Skin of body (tissue), 1 donor: ENCODE measurements at regions not wholly inside any gene's neighbourhood (a gene's known extent, or its start where the extent isn't known, plus 50 kb on each side); places are given as distances from the start of the nearest gene placed in this dataset.

ENCODE experiments used
- DNase-seq: peaks from one replicate; lab custom pipeline; 2025; lab: John Stamatoyannopoulos, UW

GRCh38 chr17:63333869-63334268 is 112.2 kb downstream of the CYB561 start:
- no peak for DNase-seq

- DNase-seq: no peak
These were observed 110.3 kb downstream of the CYB561 start for GRCh38 chr17:63335831-63336230.

GRCh38 chr17:63337579-63337978 is 108.5 kb downstream of the CYB561 start:
- no peak for DNase-seq

DNA sequence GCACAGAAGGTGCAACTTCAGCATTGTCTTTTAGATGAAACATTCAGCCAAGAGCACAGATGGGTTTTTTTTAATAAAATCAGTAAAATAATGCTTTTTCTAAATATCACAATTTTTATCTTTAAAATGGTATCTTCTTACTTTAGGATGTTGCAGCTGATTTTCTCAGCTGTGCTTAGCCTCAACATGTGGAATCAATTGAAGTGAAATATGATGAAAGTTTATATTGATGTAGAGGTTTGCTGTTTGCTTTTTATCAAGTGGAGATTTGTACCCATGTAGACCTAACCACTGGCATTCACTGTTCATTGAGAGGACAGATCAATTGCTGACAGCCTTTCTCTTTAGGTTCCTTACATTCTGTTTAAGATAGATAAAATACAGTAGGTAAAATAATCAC is 107.8 kb downstream of the CYB561 start:
- DNase-seq: no peak

DNA sequence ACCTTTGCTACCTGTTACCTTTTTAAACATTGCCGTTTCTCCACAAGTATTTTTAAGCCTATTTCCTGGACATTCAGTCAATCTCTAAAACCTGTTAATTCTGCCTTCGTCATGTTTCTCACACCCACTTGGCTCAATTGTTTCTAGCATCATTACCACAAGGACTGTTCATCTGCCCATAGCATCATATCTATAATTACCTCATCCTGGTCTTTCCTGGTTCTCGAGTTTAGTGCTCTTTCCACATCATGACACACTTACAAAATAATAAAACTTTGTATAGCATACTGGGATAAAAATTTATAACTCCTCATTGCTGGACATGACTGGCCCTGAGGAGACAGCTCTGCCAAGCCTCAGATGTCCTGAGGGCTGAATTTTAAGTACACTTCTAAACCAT is 104.8 kb downstream of the CYB561 start:
- DNase-seq: no peak

GRCh38 chr17:63344383-63344782 is 101.7 kb downstream of the CYB561 start:
- DNase-seq: no peak

GRCh38 chr17:63345611-63346010 is 100.5 kb downstream of the CYB561 start:
- DNase-seq: peak; percentile 44

DNA sequence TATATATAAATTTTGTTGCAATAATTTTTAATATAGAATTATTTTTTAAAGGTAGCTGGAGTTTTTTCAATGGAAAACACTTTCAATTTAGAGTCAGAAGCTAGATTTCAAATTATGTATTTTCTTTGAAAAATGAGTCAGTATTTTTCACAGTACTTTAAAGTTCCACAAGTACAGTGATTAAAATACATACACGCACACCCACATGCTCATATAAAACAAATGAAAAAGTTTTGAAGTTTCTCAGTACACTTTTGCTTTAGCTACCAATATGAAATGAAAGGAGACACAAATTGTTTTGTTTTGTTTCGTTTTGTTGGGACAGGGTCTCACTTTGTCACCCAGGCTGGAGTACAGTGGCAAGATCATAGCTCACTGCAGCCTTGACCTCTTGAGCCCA is 98.6 kb downstream of the CYB561 start:
- DNase-seq: no peak

- DNase-seq: no peak
These were observed 96.6 kb downstream of the CYB561 start for GRCh38 chr17:63349478-63350000.

DNA sequence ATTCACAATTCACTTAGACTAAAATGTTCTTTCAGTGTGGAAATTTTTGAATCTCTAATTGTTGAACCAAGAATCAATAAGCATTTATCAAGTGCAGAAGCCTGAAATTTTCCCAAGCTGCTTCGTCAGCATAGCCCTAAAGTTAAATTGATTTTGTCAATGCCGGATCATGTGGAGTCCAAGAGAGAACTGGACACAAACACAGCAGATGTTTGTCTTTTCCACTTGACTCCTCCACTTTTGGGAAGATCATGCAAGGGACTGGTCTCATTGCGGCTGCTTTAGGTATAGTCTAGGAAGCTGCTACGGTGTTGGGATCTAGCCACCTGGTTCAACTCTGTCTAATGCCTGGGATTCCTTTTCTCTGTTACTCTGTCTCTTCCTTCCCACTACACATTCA is 95.7 kb downstream of the CYB561 start:
- no peak for DNase-seq

GRCh38 chr17:63354256-63354655 is 91.8 kb downstream of the CYB561 start:
- DNase-seq: no peak

GRCh38 chr17:63356337-63356757 is 89.8 kb downstream of the CYB561 start:
- peak; percentile 40 for DNase-seq

DNA sequence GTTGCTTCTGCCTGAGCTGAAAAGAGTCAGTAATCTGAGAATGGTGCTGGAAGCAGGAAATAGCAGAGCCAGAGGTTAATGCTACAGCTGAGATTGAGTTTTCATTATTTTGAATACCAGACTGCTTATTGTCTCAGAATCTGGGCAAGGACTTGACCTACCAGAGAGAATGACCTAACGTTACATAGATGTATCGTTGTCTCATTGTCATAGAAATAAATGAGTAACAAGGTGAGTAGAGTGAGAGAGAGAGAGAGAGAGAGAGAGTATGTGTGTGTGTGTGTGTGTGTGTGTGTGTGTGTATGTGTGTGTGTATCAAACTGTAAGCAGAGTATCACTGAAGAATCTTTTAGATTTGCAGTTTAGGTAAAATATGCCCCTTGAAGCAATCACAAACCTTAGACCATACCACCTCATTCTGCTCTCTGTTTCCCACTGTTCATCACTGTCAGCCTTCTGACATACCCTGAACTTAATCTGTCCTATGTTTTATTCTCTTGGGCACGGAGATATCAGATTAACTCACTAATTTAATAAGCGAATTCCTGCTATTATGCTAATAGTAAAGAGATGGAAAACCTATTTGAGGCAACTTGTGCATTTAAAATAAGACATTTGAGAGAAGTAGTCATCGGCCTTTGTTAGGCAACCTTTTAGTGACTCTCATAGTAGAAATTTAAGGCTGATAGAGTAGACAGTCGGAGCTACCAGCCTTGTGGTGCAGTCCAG is 87.8 kb downstream of the CYB561 start:
- no peak for DNase-seq

DNA sequence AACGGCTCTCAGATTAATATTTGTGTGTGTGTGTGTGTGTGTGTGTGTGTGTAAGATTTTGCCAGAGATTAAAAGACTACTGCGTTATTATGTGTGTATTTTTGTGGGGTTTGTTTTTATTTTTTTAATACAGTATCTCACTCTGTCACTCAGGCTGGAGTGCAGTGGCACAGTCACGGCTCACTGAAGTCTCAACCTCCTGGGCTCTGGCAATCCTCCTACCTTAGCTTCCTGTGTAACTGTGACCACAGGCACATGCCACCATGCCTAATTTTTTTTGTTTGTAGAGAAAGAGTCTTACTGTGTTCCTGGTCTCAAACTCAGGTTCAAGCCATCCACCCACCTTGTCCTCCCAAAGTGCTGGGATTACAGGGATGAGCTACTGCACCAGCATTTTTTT is 87.2 kb downstream of the CYB561 start:
- no peak for DNase-seq

DNA sequence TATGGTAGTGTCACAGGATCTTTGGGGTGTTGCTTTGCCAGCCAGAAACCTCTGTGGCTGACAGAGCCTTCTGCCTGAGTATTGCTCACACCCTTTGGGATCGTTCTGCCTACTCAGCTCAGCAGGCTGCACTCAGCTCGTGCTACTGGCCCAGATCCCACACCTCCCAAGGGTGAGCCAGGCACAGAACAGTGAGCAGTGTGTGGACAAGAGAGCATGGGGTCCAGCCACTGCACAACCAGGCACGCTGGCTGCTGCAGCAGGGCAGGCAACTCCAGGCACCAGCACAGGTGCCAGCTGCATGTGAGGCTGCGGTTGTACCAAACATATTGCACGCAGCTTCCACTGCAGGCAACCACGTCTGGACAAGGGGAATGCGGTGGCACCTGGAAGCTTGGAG is 84.9 kb downstream of the CYB561 start:
- no peak for DNase-seq

GRCh38 chr17:63362115-63362514 is 84.0 kb downstream of the CYB561 start:
- DNase-seq: no peak

- peak; percentile 76 for DNase-seq
These were observed 81.7 kb downstream of the CYB561 start for GRCh38 chr17:63364387-63364786.

- DNase-seq: peak; percentile 51
These were observed 81.2 kb downstream of the CYB561 start for GRCh38 chr17:63364944-63365343.

DNA sequence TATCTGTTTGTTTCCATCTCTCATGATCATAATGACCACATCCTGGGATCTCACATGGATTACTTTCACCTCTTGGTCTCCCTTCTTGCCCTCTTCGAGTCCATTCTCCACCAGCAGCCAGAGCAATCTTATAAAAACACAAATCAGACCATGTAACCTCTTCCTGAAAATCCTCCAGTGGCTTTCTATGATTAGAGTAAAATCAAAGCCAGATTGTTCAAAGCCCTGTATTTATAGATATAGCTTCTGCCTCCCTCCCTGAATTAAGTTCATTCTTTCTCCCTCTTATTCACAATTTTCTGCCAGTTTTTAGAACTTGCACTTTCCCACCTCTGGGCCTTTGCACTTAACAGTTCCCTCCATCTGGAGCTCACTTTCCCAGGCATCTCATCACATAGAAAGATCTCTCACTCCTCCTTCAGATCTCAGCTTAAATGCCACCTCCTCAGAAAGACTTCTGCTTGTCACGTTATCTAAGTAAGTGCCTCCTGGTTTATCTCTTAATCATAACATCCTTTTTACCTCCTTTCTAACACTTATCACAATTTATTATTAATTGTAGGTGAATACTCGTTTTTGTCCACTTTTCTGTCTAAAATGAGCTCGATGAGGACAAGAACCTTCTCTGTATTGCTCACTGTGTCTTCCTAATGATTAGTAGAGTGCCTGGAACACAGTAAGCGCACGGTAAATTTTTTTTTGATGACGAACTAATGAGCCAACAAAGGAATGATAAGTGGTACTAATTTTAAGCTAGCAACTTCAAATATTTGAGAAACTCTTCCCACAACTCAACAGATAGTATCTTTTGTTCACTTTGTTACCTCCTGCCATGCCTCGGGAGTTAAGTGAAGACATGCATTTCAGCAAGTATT is 80.5 kb downstream of the CYB561 start:
- no peak for DNase-seq

GRCh38 chr17:63366241-63366566 is 79.9 kb downstream of the CYB561 start:
- no peak for DNase-seq

DNA sequence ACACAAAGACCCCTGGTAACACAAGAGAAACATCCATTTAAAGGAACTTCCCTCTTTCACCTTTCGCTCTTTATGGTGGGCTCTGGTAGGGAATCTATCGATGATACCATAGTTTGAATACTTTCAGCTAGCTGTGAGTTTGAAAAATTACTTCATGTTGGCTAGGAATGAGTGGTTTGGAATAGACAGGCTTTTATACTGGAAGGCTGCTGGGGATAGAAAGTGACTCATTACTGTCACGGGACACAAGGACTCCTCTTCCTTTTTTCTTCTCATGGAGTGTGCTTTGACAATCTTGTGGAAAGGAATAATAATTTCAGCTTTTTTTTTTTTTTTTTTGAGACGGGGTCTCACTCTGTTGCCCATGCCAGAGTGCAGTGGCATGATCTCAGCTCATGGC is 76.9 kb downstream of the CYB561 start:
- DNase-seq: no peak

- no peak for DNase-seq
These were observed 75.4 kb downstream of the CYB561 start for GRCh38 chr17:63370696-63371095.

DNA sequence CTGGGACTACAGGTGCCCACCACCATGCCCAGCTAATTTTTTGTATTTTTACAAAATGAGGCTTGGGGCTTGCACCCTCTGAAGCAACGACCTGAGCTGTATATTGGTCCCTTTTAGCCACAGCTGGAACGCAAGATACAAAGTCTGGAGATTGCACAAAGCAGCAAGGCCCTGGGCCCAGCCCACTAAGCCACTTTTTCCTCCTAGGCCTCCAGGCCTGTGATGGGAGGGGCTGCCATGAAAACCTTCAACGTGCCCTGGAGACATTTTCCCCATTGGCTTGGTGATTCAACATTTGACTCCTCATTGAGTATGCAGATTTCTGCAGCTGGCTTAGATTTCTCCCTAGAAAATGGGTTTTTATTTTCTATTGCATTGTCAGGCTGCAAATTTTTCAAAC is 69.2 kb downstream of the CYB561 start:
- DNase-seq: no peak
